GM21825 (cell line): ENCODE measurements at regions not wholly inside any gene's neighbourhood (a gene's known extent, or its start where the extent isn't known, plus 50 kb on each side); places are given as distances from the start of the nearest gene placed in this dataset.

Source experiments
- ATAC-seq: cut with Tn5 transposase; IDR thresholded peaks from one replicate; pipeline ENCODE4 v1.9.1; 2021; ENCODE audit warnings: mild to moderate bottlenecking, moderate library complexity; ENCODE audit not compliant: unreplicated experiment

- no peak for ATAC-seq
Measured at GRCh38 chr12:67579662-67580003, 68.9 kb upstream of the DYRK2 start.

DNA sequence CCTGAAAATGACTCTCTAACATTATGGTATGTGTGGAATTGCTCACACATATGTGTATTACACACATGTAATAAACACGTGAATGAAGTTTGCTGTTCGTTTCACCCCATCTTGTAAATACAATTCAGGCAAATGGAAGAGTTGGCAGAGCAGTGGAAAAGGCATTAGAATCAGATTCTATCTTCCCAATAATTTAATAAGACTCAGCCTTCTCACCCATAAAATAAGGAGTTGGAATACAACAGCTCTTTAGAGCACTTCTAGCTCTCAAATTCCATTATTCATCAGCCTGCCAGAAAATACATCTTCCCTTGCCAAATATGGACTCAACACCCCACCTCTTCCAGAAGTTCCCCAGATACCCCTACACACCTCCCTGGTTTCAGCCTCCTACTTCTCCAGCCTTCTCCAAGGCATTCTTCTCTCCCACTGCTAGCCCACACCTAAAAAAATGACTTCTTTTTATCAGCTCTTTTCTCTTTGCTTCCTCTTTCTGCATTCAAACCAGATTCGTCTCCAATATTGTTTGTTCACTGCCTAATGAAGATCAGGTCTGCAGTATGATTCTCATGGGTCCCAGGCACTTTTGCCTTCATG is 66.2 kb upstream of the DYRK2 start:
- ATAC-seq = no peak

- ATAC-seq = no peak
Measured at GRCh38 chr12:67582844-67583243, 65.7 kb upstream of the DYRK2 start.

GRCh38 chr12:67586951-67587350 is 61.6 kb upstream of the DYRK2 start:
- ATAC-seq = no peak

- no peak for ATAC-seq
Measured at GRCh38 chr12:67589078-67589477, 59.5 kb upstream of the DYRK2 start.

DNA sequence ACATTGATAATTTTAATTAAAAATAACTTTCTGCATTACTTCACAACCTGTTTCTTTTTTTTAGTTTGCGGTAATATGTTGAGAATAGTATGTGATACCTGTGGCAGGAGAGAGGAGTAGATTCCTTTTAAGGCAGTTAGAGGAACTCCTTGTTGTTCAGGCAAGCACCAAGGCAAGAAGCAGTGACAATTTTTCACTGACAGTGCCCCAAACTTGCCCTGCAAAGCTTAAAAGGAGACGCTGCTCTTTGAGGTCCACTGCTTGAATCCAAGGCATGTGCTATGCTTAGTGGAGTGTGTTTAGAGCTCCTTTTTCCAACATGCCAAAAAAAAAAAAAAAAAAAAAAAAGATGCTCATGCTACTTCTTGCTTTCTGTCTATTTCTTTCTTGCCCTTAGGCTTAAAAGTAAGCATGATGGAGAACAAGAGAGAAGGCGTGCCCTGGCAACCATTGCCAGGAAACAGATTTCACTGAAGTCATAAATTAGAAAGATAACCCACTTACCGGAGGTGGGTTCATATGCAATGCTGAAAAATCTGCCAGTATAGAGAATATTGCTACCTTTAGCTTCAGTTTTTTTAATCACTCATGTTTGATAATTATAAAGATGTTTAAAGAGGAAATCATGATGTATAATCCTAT is 58.3 kb upstream of the DYRK2 start:
- ATAC-seq = no peak

- peak; percentile 95 for ATAC-seq
Measured at GRCh38 chr12:67592228-67593011, 56.1 kb upstream of the DYRK2 start.

DNA sequence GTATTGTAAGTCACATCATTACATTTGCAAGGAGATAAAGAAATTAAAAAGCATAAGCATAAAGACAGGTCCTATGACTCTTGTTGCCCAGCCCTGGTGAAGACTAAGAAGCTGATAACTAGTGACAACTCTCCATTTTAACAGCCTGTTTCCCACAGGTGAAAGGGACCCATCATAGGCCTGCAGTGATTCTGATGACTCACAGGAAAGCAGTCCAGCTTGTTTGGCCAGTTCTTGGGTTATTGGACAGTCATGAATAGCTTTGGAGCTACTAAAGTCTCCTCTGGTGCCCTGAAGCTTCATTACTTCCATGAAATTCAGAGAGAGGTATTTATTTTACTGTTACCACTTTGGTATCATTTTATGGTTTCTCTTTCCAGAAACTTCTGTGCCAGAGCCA is 55.5 kb upstream of the DYRK2 start:
- no peak for ATAC-seq

GRCh38 chr12:67593461-67594330 is 54.8 kb upstream of the DYRK2 start:
- ATAC-seq = no peak

DNA sequence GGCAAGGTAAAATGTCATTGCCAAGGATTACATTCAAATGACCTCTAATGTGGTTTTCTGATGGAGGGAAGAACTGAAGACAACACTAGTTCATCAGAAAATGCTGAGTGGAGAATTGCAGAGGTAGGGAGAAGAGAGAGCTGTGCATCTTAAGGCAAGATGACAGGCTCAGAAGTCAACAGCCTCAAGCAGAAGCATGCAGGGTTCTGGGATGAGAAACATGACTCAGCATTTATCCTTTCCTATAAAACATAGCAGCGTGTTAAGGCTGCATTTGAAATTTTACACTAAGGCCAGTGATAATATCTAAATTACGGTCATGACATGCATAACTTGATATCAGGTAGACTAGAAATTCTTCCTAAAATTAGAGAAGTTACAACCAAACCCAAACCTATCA is 53.7 kb upstream of the DYRK2 start:
- ATAC-seq = no peak

- ATAC-seq = no peak
Measured at GRCh38 chr12:67595365-67595764, 53.2 kb upstream of the DYRK2 start.

DNA sequence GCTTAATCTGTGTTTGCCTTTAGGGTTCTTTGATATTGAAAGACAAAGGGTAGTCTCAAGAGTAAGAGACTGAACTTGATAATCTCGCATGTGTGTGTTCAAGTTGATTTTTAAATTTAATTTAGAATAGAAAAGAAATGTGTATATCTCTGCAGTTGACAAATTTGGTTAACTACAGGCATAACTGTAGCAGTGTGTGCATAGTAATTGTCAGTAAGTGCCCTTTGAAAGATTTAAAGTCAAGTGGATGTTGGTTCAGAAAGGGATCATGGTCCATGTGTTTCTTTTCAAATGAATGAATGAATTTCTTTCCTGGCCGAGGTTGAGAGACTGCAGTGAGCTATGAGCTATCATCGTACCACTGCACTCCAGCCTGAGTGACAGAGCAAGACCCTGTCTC is 49.9 kb upstream of the DYRK2 start:
- no peak for ATAC-seq
